GF-D8 (cell line): ENCODE measurements at regions not wholly inside any gene's neighbourhood (a gene's known extent, or its start where the extent isn't known, plus 50 kb on each side); places are given as distances from the start of the nearest gene placed in this dataset.

Experiments used
- DNase-seq: peaks from one replicate; lab custom pipeline; 2025; lab: John Stamatoyannopoulos, UW

GRCh38 chr5:165290535-165290934, 1785.1 kb downstream of the MAT2B start:
- DNase-seq, result no peak

- no peak for DNase-seq
Observed at GRCh38 chr5:165296401-165297130, 1791.1 kb downstream of the MAT2B start.

DNA sequence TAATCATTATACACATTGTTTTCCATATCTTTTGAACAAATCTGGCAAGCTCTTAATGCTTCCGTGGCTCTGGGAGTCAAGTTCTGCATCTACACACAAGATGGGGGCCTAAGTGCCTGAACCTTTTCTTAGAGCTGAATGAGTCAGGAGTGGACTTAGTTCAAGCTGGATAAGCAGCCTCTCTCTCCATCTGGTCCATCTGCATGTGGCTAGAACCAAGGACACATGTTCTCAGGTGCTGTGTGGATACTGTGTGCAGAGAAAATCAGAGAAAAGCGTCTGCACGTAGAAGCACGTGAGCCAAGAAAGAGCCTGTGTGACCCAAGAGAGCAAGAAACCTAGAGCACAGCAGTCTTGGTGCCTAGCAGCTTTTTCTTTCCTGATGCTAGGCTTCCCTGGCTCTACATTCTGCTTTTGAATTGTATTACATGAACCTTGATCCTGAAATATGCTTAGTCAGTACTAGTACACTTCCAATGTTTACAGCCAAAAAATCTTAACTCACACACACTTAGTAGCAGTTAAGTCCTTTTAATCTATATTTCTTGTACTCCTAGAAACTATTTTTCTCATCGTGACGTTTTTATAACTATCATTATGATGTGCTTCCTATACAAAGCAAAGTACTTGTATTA, 1798.9 kb downstream of the MAT2B start:
- no peak for DNase-seq

GRCh38 chr5:165305596-165305995, 1800.2 kb downstream of the MAT2B start:
- DNase-seq, result no peak

- no peak for DNase-seq
Observed at GRCh38 chr5:165309446-165309845, 1804.0 kb downstream of the MAT2B start.

DNA sequence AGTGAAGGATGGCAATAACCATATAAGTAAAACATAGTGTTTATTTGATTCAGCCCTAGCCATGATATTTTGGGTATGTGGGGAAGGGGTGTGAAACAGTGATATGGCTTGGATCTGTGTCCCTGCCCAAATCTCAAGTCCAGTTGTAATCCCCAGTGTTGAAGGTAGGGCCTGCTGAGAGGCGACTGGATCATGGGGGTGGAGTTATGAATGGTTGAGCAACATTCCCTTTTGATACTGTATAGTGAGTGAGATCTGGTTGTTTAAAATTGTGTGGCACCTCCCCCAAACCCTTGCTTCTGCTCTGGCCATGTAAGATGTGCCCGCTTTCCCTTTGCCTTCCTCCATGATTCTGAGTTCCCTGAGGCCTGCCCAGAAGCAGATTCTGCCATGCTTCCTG, 1804.6 kb downstream of the MAT2B start:
- DNase-seq, result no peak

- no peak for DNase-seq
Observed at GRCh38 chr5:165321912-165322311, 1816.5 kb downstream of the MAT2B start.

GRCh38 chr5:165325221-165325620, 1819.8 kb downstream of the MAT2B start:
- DNase-seq, result no peak

GRCh38 chr5:165327631-165328030, 1822.2 kb downstream of the MAT2B start:
- DNase-seq, result no peak

GRCh38 chr5:165328846-165329245, 1823.4 kb downstream of the MAT2B start:
- no peak for DNase-seq

DNA sequence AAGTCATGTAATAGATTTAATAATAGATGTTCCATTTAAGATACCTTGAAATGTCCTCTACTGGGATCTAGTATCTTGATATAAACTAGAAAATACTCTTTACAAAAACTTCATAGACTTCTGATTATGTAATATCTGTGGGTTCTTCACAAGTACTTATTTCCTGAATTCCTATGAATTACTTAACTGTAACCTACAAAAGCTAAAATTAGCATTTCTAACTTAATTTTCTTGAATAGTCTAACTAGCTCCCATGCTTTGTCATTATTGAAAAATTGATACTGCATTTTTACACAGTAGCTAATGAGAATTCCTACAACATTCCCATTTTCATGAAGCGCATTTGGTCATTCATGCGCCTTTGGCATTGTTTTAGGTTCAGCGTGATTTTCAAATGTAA, 1828.2 kb downstream of the MAT2B start:
- DNase-seq, result peak; percentile 13

GRCh38 chr5:165334201-165334600, 1828.8 kb downstream of the MAT2B start:
- no peak for DNase-seq

GRCh38 chr5:165349735-165350134, 1844.3 kb downstream of the MAT2B start:
- DNase-seq, result peak; percentile 32

DNA sequence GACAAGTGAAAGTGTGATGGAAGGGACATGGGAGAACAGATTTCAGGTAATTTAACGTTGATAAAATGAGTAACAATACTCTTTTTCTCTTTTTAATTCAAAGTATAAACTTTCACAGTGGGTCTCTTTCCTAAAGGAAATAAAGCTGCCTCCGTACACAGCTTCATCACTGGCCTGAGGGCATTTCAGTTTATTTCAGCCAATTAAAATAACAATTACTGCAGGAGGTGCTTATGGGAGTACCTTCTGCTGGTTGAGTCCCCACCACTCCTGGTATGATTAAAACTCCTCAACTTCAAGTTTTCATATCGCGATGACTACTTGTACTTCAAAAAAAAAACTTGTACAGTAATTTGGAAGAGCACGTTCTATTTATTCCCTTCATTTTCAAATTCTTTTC, 1845.9 kb downstream of the MAT2B start:
- no peak for DNase-seq

GRCh38 chr5:165360366-165360765, 1854.9 kb downstream of the MAT2B start:
- DNase-seq, result no peak

- DNase-seq, result no peak
Observed at GRCh38 chr5:165360784-165361542, 1855.5 kb downstream of the MAT2B start.

GRCh38 chr5:165370233-165370632, 1864.8 kb downstream of the MAT2B start:
- no peak for DNase-seq

- DNase-seq, result no peak
Observed at GRCh38 chr5:165370794-165371193, 1865.4 kb downstream of the MAT2B start.

- DNase-seq, result no peak
Observed at GRCh38 chr5:165375201-165375600, 1869.8 kb downstream of the MAT2B start.

- no peak for DNase-seq
Observed at GRCh38 chr5:165393839-165394238, 1888.4 kb downstream of the MAT2B start.

- DNase-seq, result no peak
Observed at GRCh38 chr5:165397516-165397915, 1892.1 kb downstream of the MAT2B start.

- no peak for DNase-seq
Observed at GRCh38 chr5:165400086-165400485, 1894.7 kb downstream of the MAT2B start.

DNA sequence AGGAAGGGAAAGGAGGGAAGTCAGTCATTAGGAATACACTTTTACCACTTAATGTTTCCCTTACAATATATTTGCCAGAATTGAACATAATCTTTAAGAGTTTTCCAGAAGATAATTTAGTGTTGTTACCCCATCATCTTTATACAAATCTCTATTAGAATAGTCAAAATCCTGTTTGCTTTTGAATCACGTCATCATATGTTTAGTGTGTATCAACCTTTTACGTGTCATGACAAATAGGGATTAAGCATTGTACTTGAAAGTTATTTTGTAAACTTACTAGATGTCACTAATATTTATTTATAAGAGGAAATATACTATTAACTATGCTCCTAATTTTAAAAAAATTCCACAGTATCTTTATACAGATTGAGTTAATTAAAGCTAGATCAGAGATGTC, 1899.5 kb downstream of the MAT2B start:
- no peak for DNase-seq
